MM.1S (cell line): ENCODE measurements at regions not wholly inside any gene's neighbourhood (a gene's known extent, or its start where the extent isn't known, plus 50 kb on each side); places are given as distances from the start of the nearest gene placed in this dataset.

ENCODE experiments used
- DNase-seq: peaks from one replicate; pipeline ENCODE4 v3.0.0-alpha.2; 2015
- H2AFZ ChIP-seq: fragments of 300-600 bp; sonication (generic); 2 replicates; pipeline ENCODE4 v1.6.0; 2016; ENCODE audit warnings: antibody characterized with exemption, low read length
- H3F3A ChIP-seq: fragments of 300-600 bp; sonication (generic); 2 replicates; pipeline ENCODE4 v1.6.1; 2016; ENCODE audit warnings: mild to moderate bottlenecking, antibody characterized with exemption, low read length, moderate library complexity, mixed read lengths; ENCODE audit not compliant: insufficient read depth
- H3K27ac ChIP-seq: fragments of 300-600 bp; sonication (generic); 2 replicates; pipeline ENCODE4 v1.5.1; 2016; ENCODE audit warnings: mild to moderate bottlenecking, low read length
- H3K27me3 ChIP-seq: fragments of 300-600 bp; sonication (generic); replicated peaks from 2 replicates; pipeline ENCODE4 v1.6.0; 2016; ENCODE audit warnings: low read length; ENCODE audit not compliant: insufficient read depth
- H3K36me3 ChIP-seq: fragments of 300-600 bp; sonication (generic); replicated peaks from 2 replicates; pipeline ENCODE4 v1.6.1; 2016; ENCODE audit warnings: mild to moderate bottlenecking, low read length, mixed read lengths; ENCODE audit not compliant: insufficient read depth
- H3K4me1 ChIP-seq: fragments of 300-600 bp; sonication (generic); 2 replicates; pipeline ENCODE4 v1.6.1; 2016; ENCODE audit warnings: low read length, mixed read lengths
- H3K4me2 ChIP-seq: fragments of 300-600 bp; sonication (generic); 2 replicates; pipeline ENCODE4 v1.6.0; 2016; ENCODE audit warnings: low read depth, low read length
- H3K4me3 ChIP-seq: fragments of 300-600 bp; sonication (generic); 2 replicates; pipeline ENCODE4 v1.5.1; 2016; ENCODE audit warnings: low read length, mixed read lengths
- H3K79me2 ChIP-seq: fragments of 300-600 bp; sonication (generic); 2 replicates; pipeline ENCODE4 v1.6.1; 2016; ENCODE audit warnings: mixed run types, low read length, mixed read lengths
- H3K9ac ChIP-seq: fragments of 300-600 bp; sonication (generic); 2 replicates; pipeline ENCODE4 v1.6.1; 2016; ENCODE audit warnings: low read length, mixed read lengths
- H3K9me2 ChIP-seq: fragments of 300-600 bp; sonication (generic); replicated peaks from 2 replicates; pipeline ENCODE4 v1.6.1; 2016; ENCODE audit warnings: mild to moderate bottlenecking, low read length, mixed read lengths; ENCODE audit not compliant: insufficient read depth
- H3K9me3 ChIP-seq: fragments of 300-600 bp; sonication (generic); replicated peaks from 2 replicates; pipeline ENCODE4 v1.6.1; 2016; ENCODE audit warnings: mild to moderate bottlenecking, low read length, mixed read lengths; ENCODE audit not compliant: insufficient read depth
- H4K20me1 ChIP-seq: fragments of 300-600 bp; sonication (generic); 2 replicates; pipeline ENCODE4 v1.6.1; 2016; ENCODE audit warnings: mild to moderate bottlenecking, low read length, moderate library complexity, mixed read lengths; ENCODE audit not compliant: insufficient read depth
- EZH2 ChIP-seq: fragments of 300-600 bp; sonication (generic); optimal IDR thresholded peaks from 2 replicates; pipeline ENCODE3; 2017; ENCODE audit warnings: low read depth, mild to moderate bottlenecking, antibody characterized with exemption, low read length, mixed read lengths
- EZH2phosphoT487 ChIP-seq: fragments of 300-600 bp; sonication (generic); IDR thresholded peaks from 2 replicates; pipeline ENCODE4 v1.6.1; 2018; ENCODE audit warnings: antibody characterized with exemption, low read length
- TF ChIP-seq, protein P1 (sequence below): fragments of 300-600 bp; sonication (generic); IDR thresholded peaks from 2 replicates; pipeline ENCODE4 v1.5.1; 2016; ENCODE audit warnings: antibody characterized with exemption, low read length, mixed read lengths

DNA sequence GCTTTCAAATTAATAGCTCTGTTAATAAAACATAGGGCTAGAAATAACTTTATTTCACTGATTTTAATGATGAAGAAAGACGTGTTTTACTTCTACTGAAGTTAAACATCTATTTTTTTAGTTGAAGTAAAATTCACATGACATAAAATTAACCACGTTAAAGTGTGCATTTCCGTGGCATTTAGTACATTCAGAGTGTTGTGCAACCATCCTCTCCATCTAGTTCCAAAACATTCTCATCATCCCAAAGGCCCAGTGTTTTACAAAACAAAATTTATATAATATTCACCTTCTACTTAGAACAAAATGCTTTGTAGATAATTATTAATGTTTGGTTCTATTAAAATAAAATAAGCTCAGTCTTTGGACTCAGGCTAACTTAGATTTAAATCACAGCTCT lies 108.5 kb upstream of the GNG12 start:
- H3K9ac ChIP-seq, result no peak overlapping the region
- H3F3A ChIP-seq, result no peaks in the 10 kb centered on the region
- H3K4me2 ChIP-seq, result no peak overlapping the region
- H3K27ac ChIP-seq, result no peak overlapping the region
- H4K20me1 ChIP-seq, result no peaks in the 10 kb centered on the region
- DNase-seq, result no peak
- no peak overlapping the region for H2AFZ ChIP-seq
- H3K4me1 ChIP-seq, result no peaks in the 10 kb centered on the region
- no peaks in the 10 kb centered on the region for H3K9me3 ChIP-seq
- TF ChIP-seq EZH2phosphoT487, result no peak
- TF ChIP-seq, protein P1, sequence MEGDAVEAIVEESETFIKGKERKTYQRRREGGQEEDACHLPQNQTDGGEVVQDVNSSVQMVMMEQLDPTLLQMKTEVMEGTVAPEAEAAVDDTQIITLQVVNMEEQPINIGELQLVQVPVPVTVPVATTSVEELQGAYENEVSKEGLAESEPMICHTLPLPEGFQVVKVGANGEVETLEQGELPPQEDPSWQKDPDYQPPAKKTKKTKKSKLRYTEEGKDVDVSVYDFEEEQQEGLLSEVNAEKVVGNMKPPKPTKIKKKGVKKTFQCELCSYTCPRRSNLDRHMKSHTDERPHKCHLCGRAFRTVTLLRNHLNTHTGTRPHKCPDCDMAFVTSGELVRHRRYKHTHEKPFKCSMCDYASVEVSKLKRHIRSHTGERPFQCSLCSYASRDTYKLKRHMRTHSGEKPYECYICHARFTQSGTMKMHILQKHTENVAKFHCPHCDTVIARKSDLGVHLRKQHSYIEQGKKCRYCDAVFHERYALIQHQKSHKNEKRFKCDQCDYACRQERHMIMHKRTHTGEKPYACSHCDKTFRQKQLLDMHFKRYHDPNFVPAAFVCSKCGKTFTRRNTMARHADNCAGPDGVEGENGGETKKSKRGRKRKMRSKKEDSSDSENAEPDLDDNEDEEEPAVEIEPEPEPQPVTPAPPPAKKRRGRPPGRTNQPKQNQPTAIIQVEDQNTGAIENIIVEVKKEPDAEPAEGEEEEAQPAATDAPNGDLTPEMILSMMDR, result no peak
- no peak for TF ChIP-seq EZH2
- H3K27me3 ChIP-seq, result no peaks in the 10 kb centered on the region
- H3K36me3 ChIP-seq, result no peaks in the 10 kb centered on the region
- H3K4me3 ChIP-seq, result no peak overlapping the region
- no peaks in the 10 kb centered on the region for H3K9me2 ChIP-seq
- no peaks in the 10 kb centered on the region for H3K79me2 ChIP-seq

DNA sequence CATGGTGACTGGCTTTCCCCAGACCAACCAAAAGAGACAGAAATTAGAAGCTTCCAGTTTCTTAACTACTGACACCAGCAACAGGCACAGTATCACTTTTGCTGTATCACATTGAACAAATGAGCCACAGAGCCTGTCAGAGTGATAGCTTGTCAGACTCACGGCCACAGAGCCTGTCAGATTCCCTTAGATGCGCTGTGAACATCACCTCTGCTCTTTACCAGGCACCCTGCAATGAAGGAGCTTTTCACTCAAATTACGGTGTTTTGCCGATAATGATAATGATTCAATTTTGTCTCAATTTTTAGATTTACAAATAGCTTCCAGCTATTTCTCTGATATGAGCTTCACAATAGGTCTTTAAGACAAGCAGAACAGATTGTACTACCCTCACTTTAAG lies 107.9 kb upstream of the GNG12 start:
- Histone ChIP-seq H3K9me3 (no peaks in the 10 kb centered on the region), H3K27me3 (no peaks in the 10 kb centered on the region), H4K20me1 (no peaks in the 10 kb centered on the region), H3K36me3 (no peaks in the 10 kb centered on the region), H3K4me1 (no peaks in the 10 kb centered on the region), H2AFZ (no peak overlapping the region), H3K9me2 (no peaks in the 10 kb centered on the region), H3K4me2 (no peak overlapping the region), H3K4me3 (no peak overlapping the region), H3F3A (no peaks in the 10 kb centered on the region), H3K9ac (no peak overlapping the region), H3K79me2 (no peaks in the 10 kb centered on the region), H3K27ac (no peak overlapping the region)
- TF ChIP-seq, protein P1, result no peak
- TF ChIP-seq EZH2 (no peak), EZH2phosphoT487 (no peak)
- no peak for DNase-seq

DNA sequence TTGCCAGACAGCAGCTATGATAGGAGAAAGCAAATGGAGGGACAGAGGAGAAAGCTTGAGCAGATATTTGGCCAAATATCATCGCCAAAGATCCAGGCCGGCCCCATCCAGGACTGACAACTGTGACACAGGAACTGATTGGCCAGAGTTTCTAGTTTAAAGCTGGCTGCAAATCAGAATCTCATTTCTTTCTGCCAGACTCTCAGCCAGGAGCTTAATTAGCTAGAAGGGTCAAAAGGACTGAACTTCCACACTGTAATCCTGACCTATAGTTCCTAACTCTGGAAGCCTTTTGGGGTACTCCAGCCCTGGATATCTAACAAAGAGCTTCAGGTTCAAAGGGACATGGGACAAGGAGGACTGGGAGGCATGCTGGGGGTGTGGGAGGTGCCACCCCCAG lies 106.7 kb upstream of the GNG12 start:
- H3K36me3 ChIP-seq, result no peaks in the 10 kb centered on the region
- H3K27me3 ChIP-seq, result no peaks in the 10 kb centered on the region
- H3K79me2 ChIP-seq, result no peaks in the 10 kb centered on the region
- H3F3A ChIP-seq, result no peaks in the 10 kb centered on the region
- no peak overlapping the region for H2AFZ ChIP-seq
- H4K20me1 ChIP-seq, result no peaks in the 10 kb centered on the region
- TF ChIP-seq EZH2 (no peak), EZH2phosphoT487 (no peak)
- TF ChIP-seq, protein P1, result no peak
- no peak overlapping the region for H3K27ac ChIP-seq
- H3K9me3 ChIP-seq, result no peaks in the 10 kb centered on the region
- DNase-seq, result no peak
- H3K4me3 ChIP-seq, result no peak overlapping the region
- H3K9me2 ChIP-seq, result no peaks in the 10 kb centered on the region
- no peak overlapping the region for H3K4me2 ChIP-seq
- no peak overlapping the region for H3K9ac ChIP-seq
- no peaks in the 10 kb centered on the region for H3K4me1 ChIP-seq
